GM18870 (cell line): ENCODE measurements at regions not wholly inside any gene's neighbourhood (a gene's known extent, or its start where the extent isn't known, plus 50 kb on each side); places are given as distances from the start of the nearest gene placed in this dataset.

Experiments
- ATAC-seq: cut with Tn5 transposase; IDR thresholded peaks from one replicate; pipeline ENCODE4 v1.9.1; 2021; ENCODE audit warnings: moderate library complexity; ENCODE audit not compliant: unreplicated experiment

GRCh38 chr6:43876602-43877001, 106.6 kb downstream of the VEGFA start:
- ATAC-seq: no peak

- no peak for ATAC-seq
Measured at GRCh38 chr6:43875849-43876572, 106.0 kb downstream of the VEGFA start.

- no peak for ATAC-seq
Measured at GRCh38 chr6:43874814-43875590, 105.0 kb downstream of the VEGFA start.

- no peak for ATAC-seq
Measured at GRCh38 chr6:43873806-43874714, 104.0 kb downstream of the VEGFA start.

GRCh38 chr6:43871933-43872332, 101.9 kb downstream of the VEGFA start:
- ATAC-seq: no peak

GRCh38 chr6:43871284-43871683, 101.3 kb downstream of the VEGFA start:
- ATAC-seq: no peak

GRCh38 chr6:43870660-43871061, 100.7 kb downstream of the VEGFA start:
- ATAC-seq: no peak

GRCh38 chr6:43869792-43870659, 100.0 kb downstream of the VEGFA start:
- no peak for ATAC-seq

GRCh38 chr6:43869079-43869710, 99.2 kb downstream of the VEGFA start:
- ATAC-seq: no peak

GRCh38 chr6:43868467-43868866, 98.5 kb downstream of the VEGFA start:
- ATAC-seq: no peak

GRCh38 chr6:43867996-43868395, 98.0 kb downstream of the VEGFA start:
- no peak for ATAC-seq

- ATAC-seq: no peak
Measured at GRCh38 chr6:43867246-43867645, 97.2 kb downstream of the VEGFA start.

GRCh38 chr6:43865932-43866645, 96.1 kb downstream of the VEGFA start:
- ATAC-seq: no peak

GRCh38 chr6:43865086-43865485, 95.1 kb downstream of the VEGFA start:
- no peak for ATAC-seq

GRCh38 chr6:43862925-43863324, 92.9 kb downstream of the VEGFA start:
- no peak for ATAC-seq

- ATAC-seq: no peak
Measured at GRCh38 chr6:43861212-43861894, 91.3 kb downstream of the VEGFA start.

GRCh38 chr6:43860285-43860684, 90.3 kb downstream of the VEGFA start:
- ATAC-seq: no peak

GRCh38 chr6:43859213-43859612, 89.2 kb downstream of the VEGFA start:
- no peak for ATAC-seq
